Mesothelial cell of epicardium (in vitro differentiated cells): ENCODE measurements at regions not wholly inside any gene's neighbourhood (a gene's known extent, or its start where the extent isn't known, plus 50 kb on each side); places are given as distances from the start of the nearest gene placed in this dataset.

ENCODE experiments used
- DNase-seq, 2 experiments: peaks; one replicate each; pipeline ENCODE4 v3.0.0; 2021; ENCODE audit warnings: low spot score in 2 of 2; ENCODE audit not compliant: unreplicated experiment in 2 of 2
- H3K27ac Mint-ChIP-seq: 2 replicates; pipeline ENCODE4 v1.8.0; 2021; ENCODE audit warnings: mixed read lengths
- H3K27me3 Mint-ChIP-seq: 2 replicates; pipeline ENCODE4 v1.8.0; 2021; ENCODE audit warnings: low read depth, mixed read lengths
- H3K36me3 Mint-ChIP-seq: 2 replicates; pipeline ENCODE4 v1.8.0; 2021; ENCODE audit warnings: mixed read lengths
- H3K4me1 Mint-ChIP-seq: 2 replicates; pipeline ENCODE4 v1.8.0; 2021; ENCODE audit warnings: mixed read lengths
- H3K4me3 Mint-ChIP-seq: 2 replicates; pipeline ENCODE4 v1.8.0; 2021; ENCODE audit warnings: mild to moderate bottlenecking, moderate library complexity, mixed read lengths
- H3K9me3 Mint-ChIP-seq: 2 replicates; pipeline ENCODE4 v1.8.0; 2021; ENCODE audit warnings: mixed read lengths
- CTCF ChIP-seq: fragments of 200-600 bp; sonication (generic); IDR thresholded peaks from one replicate; pipeline ENCODE4 v1.5.0; 2021; ENCODE audit warnings: antibody characterized with exemption; ENCODE audit not compliant: unreplicated experiment

DNA sequence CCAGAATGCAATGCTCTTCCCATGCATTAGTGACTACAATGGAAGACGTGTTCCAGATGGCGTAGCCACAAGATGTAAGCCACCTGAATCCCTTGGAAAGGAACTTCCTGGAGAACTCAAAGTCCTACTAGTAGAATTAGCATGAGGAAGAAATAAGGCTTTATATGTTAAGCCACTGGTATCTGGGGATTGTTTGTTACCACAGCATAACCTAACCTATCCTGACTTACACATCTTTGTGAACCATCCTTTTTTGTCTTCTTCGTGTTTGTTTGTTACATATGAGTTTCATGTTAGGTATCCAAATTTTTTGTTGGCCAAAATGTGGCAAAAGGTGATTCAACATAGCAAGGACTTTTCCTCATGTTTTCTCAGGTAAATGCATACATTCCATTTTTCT is 188.9 kb downstream of the C1D start:
- Mint-ChIP-seq H3K27ac (no peak overlapping the region), H3K36me3 (no peaks in the 10 kb centered on the region), H3K4me1 (peaks cover 21% of the 10 kb centered on the region), H3K9me3 (no peaks in the 10 kb centered on the region), H3K4me3 (no peak overlapping the region), H3K27me3 (peaks cover 15% of the 10 kb centered on the region)
- DNase-seq: no peak
- TF ChIP-seq CTCF: no peak

- H3K36me3 Mint-ChIP-seq: no peaks in the 10 kb centered on the region
- peaks cover 27% of the 10 kb centered on the region for H3K4me1 Mint-ChIP-seq
- no peak overlapping the region for H3K4me3 Mint-ChIP-seq
- TF ChIP-seq CTCF: no peak
- H3K27ac Mint-ChIP-seq: no peak overlapping the region
- DNase-seq: no peak
- peaks cover 2% of the 10 kb centered on the region for H3K27me3 Mint-ChIP-seq
- no peaks in the 10 kb centered on the region for H3K9me3 Mint-ChIP-seq
Observed at GRCh38 chr2:67876176-67876575, 186.6 kb downstream of the C1D start.

GRCh38 chr2:67877301-67877700 is 185.5 kb downstream of the C1D start:
- Mint-ChIP-seq H3K36me3 (no peaks in the 10 kb centered on the region), H3K9me3 (no peaks in the 10 kb centered on the region), H3K4me3 (no peak overlapping the region), H3K27me3 (no peaks in the 10 kb centered on the region), H3K27ac (no peak overlapping the region), H3K4me1 (peaks cover 20% of the 10 kb centered on the region)
- TF ChIP-seq CTCF: no peak
- no peak for DNase-seq

GRCh38 chr2:67878743-67879142 is 184.1 kb downstream of the C1D start:
- Mint-ChIP-seq H3K4me1 (peaks cover 12% of the 10 kb centered on the region), H3K4me3 (no peak overlapping the region), H3K36me3 (no peaks in the 10 kb centered on the region), H3K9me3 (no peaks in the 10 kb centered on the region), H3K27me3 (no peaks in the 10 kb centered on the region), H3K27ac (no peak overlapping the region)
- no peak for TF ChIP-seq CTCF
- no peak for DNase-seq

- DNase-seq: no peak
- peaks cover 12% of the 10 kb centered on the region for H3K4me1 Mint-ChIP-seq
- no peaks in the 10 kb centered on the region for H3K9me3 Mint-ChIP-seq
- no peak overlapping the region for H3K4me3 Mint-ChIP-seq
- no peak overlapping the region for H3K27ac Mint-ChIP-seq
- TF ChIP-seq CTCF: no peak
- no peaks in the 10 kb centered on the region for H3K27me3 Mint-ChIP-seq
- no peaks in the 10 kb centered on the region for H3K36me3 Mint-ChIP-seq
Observed at GRCh38 chr2:67879586-67880290, 183.1 kb downstream of the C1D start.

- no peak overlapping the region for H3K27ac Mint-ChIP-seq
- no peaks in the 10 kb centered on the region for H3K9me3 Mint-ChIP-seq
- H3K36me3 Mint-ChIP-seq: no peaks in the 10 kb centered on the region
- H3K4me3 Mint-ChIP-seq: no peak overlapping the region
- no peaks in the 10 kb centered on the region for H3K27me3 Mint-ChIP-seq
- DNase-seq: no peak
- no peak for TF ChIP-seq CTCF
- peaks cover 12% of the 10 kb centered on the region for H3K4me1 Mint-ChIP-seq
Observed at GRCh38 chr2:67880291-67880761, 182.5 kb downstream of the C1D start.
